Liver (tissue), 8 donors: ENCODE measurements at regions not wholly inside any gene's neighbourhood (a gene's known extent, or its start where the extent isn't known, plus 50 kb on each side); places are given as distances from the start of the nearest gene placed in this dataset.

Source experiments
- DNase-seq: peaks from one replicate; pipeline ENCODE4 v3.0.0-alpha.2; 2017; ENCODE audit warnings: low spot score
- H3K27ac ChIP-seq, 2 donors: one replicate each; pipeline ENCODE4 v1.7.0; 2013; ENCODE audit warnings: inconsistent platforms in 2 of 2, low read length in 2 of 2, control low read depth in 1 of 2, low read depth in 1 of 2, mild to moderate bottlenecking in 1 of 2
- H3K27me3 ChIP-seq, 4 donors: one replicate each; pipeline versions ENCODE4 v1.6.1 to v1.7.0; 2013; ENCODE audit warnings: low read length in 3 of 4, inconsistent platforms in 1 of 4, mild to moderate bottlenecking in 1 of 4, moderate library complexity in 1 of 4; ENCODE audit not compliant: control insufficient read depth in 4 of 4, insufficient read depth in 4 of 4
- H3K36me3 ChIP-seq, 4 donors: one replicate each; pipeline versions ENCODE4 v1.6.1 to v1.7.0; 2013; ENCODE audit warnings: low read length in 3 of 4, mild to moderate bottlenecking in 3 of 4, low read depth in 1 of 4, moderate library complexity in 1 of 4; ENCODE audit not compliant: control insufficient read depth in 4 of 4, insufficient read depth in 3 of 4
- H3K4me1 ChIP-seq, 4 donors: one replicate each; pipeline versions ENCODE4 v1.6.1 to v1.7.0; 2013; ENCODE audit warnings: low read length in 3 of 4, mild to moderate bottlenecking in 3 of 4, moderate library complexity in 1 of 4; ENCODE audit not compliant: control insufficient read depth in 4 of 4, insufficient read depth in 4 of 4
- H3K4me3 ChIP-seq, 3 donors: one replicate each; pipeline versions ENCODE4 v1.6.1 to v1.7.0; 2013; ENCODE audit warnings: low read length in 3 of 3, control low read depth in 1 of 3, low read depth in 1 of 3, mild to moderate bottlenecking in 1 of 3
- H3K9ac ChIP-seq, 2 donors: one replicate each; pipeline ENCODE4 v1.7.0; 2013; ENCODE audit warnings: low read length in 2 of 2, mild to moderate bottlenecking in 2 of 2, moderate library complexity in 2 of 2, control low read depth in 1 of 2, low read depth in 1 of 2
- H3K9me3 ChIP-seq, 4 donors: one replicate each; pipeline versions ENCODE4 v1.6.1 to v1.7.0; 2013; ENCODE audit warnings: low read length in 3 of 4; ENCODE audit not compliant: control insufficient read depth in 4 of 4
- ATF3 ChIP-seq: IDR thresholded peaks from 2 replicates; pipeline ENCODE4 v1.6.1; 2016; ENCODE audit warnings: antibody characterized with exemption
- CTCF ChIP-seq: fragments of 150-350 bp; IDR thresholded peaks from 2 replicates; pipeline ENCODE4 v1.5.1; 2017; ENCODE audit warnings: improper control_type of control experiment, low read depth, low read length; ENCODE audit not compliant: missing input control
- EGR1 ChIP-seq, 2 donors: IDR thresholded peaks; 2 replicates each; pipeline ENCODE4 v1.6.1; 2016 to 2018; ENCODE audit warnings: antibody characterized with exemption in 2 of 2, low read depth in 2 of 2
- FOXA1 ChIP-seq: IDR thresholded peaks from 2 replicates; pipeline ENCODE4 v1.6.1; 2016; ENCODE audit warnings: antibody characterized with exemption
- FOXA2 ChIP-seq: IDR thresholded peaks from 2 replicates; pipeline ENCODE4 v1.6.1; 2016; ENCODE audit warnings: antibody characterized with exemption
- GABPA ChIP-seq, 2 donors: IDR thresholded peaks in 1 of 2; conservative IDR thresholded peaks in 1 of 2; 2 replicates each; pipeline ENCODE4 v1.6.1; 2016; ENCODE audit warnings: antibody characterized with exemption in 2 of 2, mild to moderate bottlenecking in 1 of 2, moderate library complexity in 1 of 2
- HNF4A ChIP-seq, 2 donors: conservative IDR thresholded peaks; 2 replicates each; pipeline ENCODE4 v1.6.1; 2016; ENCODE audit warnings: antibody characterized with exemption in 2 of 2, mild to moderate bottlenecking in 2 of 2
- HNF4G ChIP-seq: IDR thresholded peaks from 2 replicates; pipeline ENCODE4 v1.6.1; 2016; ENCODE audit warnings: antibody characterized with exemption
- JUND ChIP-seq, 2 donors: IDR thresholded peaks; 2 replicates each; pipeline ENCODE4 v1.6.1; 2016; ENCODE audit warnings: antibody characterized with exemption in 2 of 2
- NR2F2 ChIP-seq: IDR thresholded peaks from 2 replicates; pipeline ENCODE4 v1.6.1; 2016; ENCODE audit warnings: antibody characterized with exemption
- RAD21 ChIP-seq, 2 donors: IDR thresholded peaks; 2 replicates each; pipeline ENCODE4 v1.6.1; 2016; ENCODE audit warnings: antibody characterized with exemption in 2 of 2, mild to moderate bottlenecking in 2 of 2
- REST ChIP-seq: IDR thresholded peaks from 2 replicates; pipeline ENCODE4 v1.6.1; 2016; ENCODE audit warnings: antibody characterized with exemption, mild to moderate bottlenecking
- RXRA ChIP-seq, 2 donors: IDR thresholded peaks; 2 replicates each; pipeline ENCODE4 v1.6.1; 2017 to 2018; ENCODE audit warnings: antibody characterized with exemption in 2 of 2, mild to moderate bottlenecking in 1 of 2
- TAF1 ChIP-seq: conservative IDR thresholded peaks from 2 replicates; pipeline ENCODE4 v1.6.1; 2016; ENCODE audit warnings: antibody characterized with exemption, mild to moderate bottlenecking
- YY1 ChIP-seq: IDR thresholded peaks from 2 replicates; pipeline ENCODE4 v1.6.1; 2016; ENCODE audit warnings: antibody characterized with exemption, mild to moderate bottlenecking
- WGBS: extraction: QIAGEN DNeasy Blood & Tissue Kit; methylation state at CpG from one replicate; pipeline ENCODE4 v1.1.7; 2013; 5-methylcytosine and 5-hydroxymethylcytosine counted together
- donor health status: healthy.
- donor health status: healthy.
- donor health status: healthy.
- donor health status: healthy.
- donor health status: healthy.

GRCh38 chr11:39239553-39239952 lies 2219.9 kb downstream of the LRRC4C start:
- 37% methylated on average over 3 of the region's 3 CpGs for WGBS
- H3K36me3 ChIP-seq: no peaks in the 10 kb centered on the region
- no peak overlapping the region for H3K27ac ChIP-seq
- H3K9ac ChIP-seq: no peak overlapping the region
- H3K27me3 ChIP-seq: peaks cover 0 to 3% (median 0%) of the 10 kb centered on the region in 4 donors
- DNase-seq: no peak
- TF ChIP-seq CTCF (no peak), ATF3 (no peak), JUND (IDR thresholded peaks at IDR 0.05) (no peak), RAD21 (IDR thresholded peaks at IDR 0.05) (no peak), EGR1 (IDR thresholded peaks at IDR 0.05; ENCODE audit: low read depth in 2 of 2) (no peak), HNF4A (conservative IDR thresholded peaks at IDR 0.05) (no peak), REST (no peak), FOXA2 (no peak), TAF1 (no peak), HNF4G (no peak), GABPA (IDR thresholded peaks at IDR 0.05 in 1 of 2, conservative IDR thresholded peaks at IDR 0.05 in 1 of 2) (no peak), RXRA (IDR thresholded peaks at IDR 0.05) (no peak), FOXA1 (no peak)
- H3K4me3 ChIP-seq: no peak overlapping the region
- H3K4me1 ChIP-seq: no peaks in the 10 kb centered on the region
- H3K9me3 ChIP-seq: peaks cover 0 to 5% (median 0%) of the 10 kb centered on the region in 4 donors

GRCh38 chr11:39236916-39237315 lies 2222.5 kb downstream of the LRRC4C start:
- WGBS: 42% methylated on average over 1 of the region's 1 CpG
- no peak for TF ChIP-seq YY1
- no peak for TF ChIP-seq REST
- TF ChIP-seq NR2F2: no peak
- TF ChIP-seq RXRA (IDR thresholded peaks at IDR 0.05): no peak
- TF ChIP-seq GABPA (IDR thresholded peaks at IDR 0.05 in 1 of 2, conservative IDR thresholded peaks at IDR 0.05 in 1 of 2): no peak
- TF ChIP-seq RAD21 (IDR thresholded peaks at IDR 0.05): no peak
- no peak for TF ChIP-seq CTCF
- TF ChIP-seq JUND (IDR thresholded peaks at IDR 0.05): no peak
- no peak for TF ChIP-seq FOXA1
- Histone ChIP-seq H3K36me3 (no peaks in the 10 kb centered on the region), H3K9ac (no peak overlapping the region), H3K4me3 (no peak overlapping the region), H3K4me1 (no peaks in the 10 kb centered on the region), H3K27me3 (peaks cover 0 to 3% (median 0%) of the 10 kb centered on the region in 4 donors), H3K27ac (no peak overlapping the region), H3K9me3 (no peaks in the 10 kb centered on the region)
- no peak for DNase-seq
